Panc1 (cell line): ENCODE measurements at regions not wholly inside any gene's neighbourhood (a gene's known extent, or its start where the extent isn't known, plus 50 kb on each side); places are given as distances from the start of the nearest gene placed in this dataset.
A peak's percentile ranks its signal among the peaks of the same experiment; 100 is the strongest.

Source experiments
- ATAC-seq: fragments of 200-7000 bp; cut with Tn5 transposase; 2 replicates; pipeline ENCODE4 v1.9.1; 2020; ENCODE audit warnings: mild to moderate bottlenecking, moderate library complexity
- BruUV-seq: library from RNA; stranded (reverse); fragments of 400-500 nt; replicated peaks from 2 replicates; lab custom pipeline; 2021; lab: Mats Ljungman, UMichigan
- CTCF ChIA-PET: fragments of 300-600 bp; sonication (Branson Sonifier 250); formaldehyde crosslinking; loops from one replicate; lab custom pipeline; 2022; ENCODE audit warnings: antibody characterized with exemption; lab: Charles Lee
- POLR2A ChIA-PET: fragments of 300-600 bp; sonication (Branson Sonifier 250); formaldehyde crosslinking; loops from one replicate; lab custom pipeline; 2022; ENCODE audit warnings: antibody characterized with exemption; lab: Charles Lee
- DNase-seq: peaks from one replicate; pipeline ENCODE4 v3.0.0-alpha.2; 2010; ENCODE audit warnings: low read depth, low spot score
- H3K27ac ChIP-seq: 2 replicates; pipeline ENCODE4 v1.5.1; 2011; ENCODE audit warnings: mild to moderate bottlenecking, low read length, inconsistent platforms
- H3K27me3 ChIP-seq: fragments of 200-500 bp; sonication (Bioruptor generic); 2 replicates; pipeline ENCODE4 v1.6.0; 2014; ENCODE audit warnings: low read length, inconsistent platforms; ENCODE audit not compliant: control insufficient read depth, insufficient read depth
- H3K36me3 ChIP-seq: fragments of 200-500 bp; sonication (Bioruptor generic); 2 replicates; pipeline ENCODE4 v1.5.1; 2014; ENCODE audit warnings: inconsistent platforms, mild to moderate bottlenecking, low read length, moderate library complexity; ENCODE audit not compliant: control insufficient read depth, insufficient read depth
- H3K4me1 ChIP-seq: 2 replicates; pipeline ENCODE4 v1.5.1; 2011; ENCODE audit warnings: inconsistent platforms, mild to moderate bottlenecking, low read length, moderate library complexity; ENCODE audit not compliant: control insufficient read depth, insufficient read depth
- H3K4me3 ChIP-seq, 2 experiments: 2 replicates each; pipeline ENCODE4 v1.5.1; 2011 to 2012; ENCODE audit warnings: low read depth in 2 of 2, low read length in 2 of 2, mild to moderate bottlenecking in 2 of 2, inconsistent platforms in 1 of 2, moderate library complexity in 1 of 2
- H3K9me3 ChIP-seq: fragments of 200-500 bp; sonication (Bioruptor generic); 2 replicates; pipeline ENCODE4 v1.5.1; 2014; ENCODE audit warnings: low read depth, mild to moderate bottlenecking, inconsistent platforms, low read length, moderate library complexity; ENCODE audit not compliant: control insufficient read depth, insufficient read depth
- CTCF ChIP-seq: fragments of 450-650 bp; IDR thresholded peaks from 2 replicates; pipeline ENCODE4 v1.5.1; 2017; ENCODE audit warnings: mild to moderate bottlenecking
- POLR2AphosphoS5 ChIP-seq: IDR thresholded peaks from 2 replicates; pipeline ENCODE4 v1.6.1; 2012; ENCODE audit warnings: mild to moderate bottlenecking, low read depth, low read length, moderate library complexity
- REST ChIP-seq, 2 experiments: IDR thresholded peaks; 2 replicates each; pipeline ENCODE4 v1.6.1; 2011 to 2012; ENCODE audit warnings: low read depth in 2 of 2, control low read depth in 1 of 2, low read length in 1 of 2, mild to moderate bottlenecking in 1 of 2, moderate library complexity in 1 of 2; ENCODE audit not compliant: insufficient read depth in 1 of 2
- SIN3A ChIP-seq: IDR thresholded peaks from 2 replicates; pipeline ENCODE4 v1.6.1; 2012; ENCODE audit warnings: low read depth, mild to moderate bottlenecking, low read length, moderate library complexity, borderline replicate concordance; ENCODE audit not compliant: insufficient read depth
- TCF7L2 ChIP-seq: IDR thresholded peaks from 2 replicates; pipeline ENCODE4 v1.6.1; 2011; ENCODE audit warnings: mild to moderate bottlenecking, low read depth, low read length, inconsistent platforms
- in situ Hi-C: cut with HindIII; loops from 2 replicates; pipeline ENCODE4 v1.10.0; 2016; ENCODE audit warnings: low sequenced_read_pairs, low pct_unique_long_range_greater_than_20kb
- intact Hi-C: fragments of 100-400 bp; cut with micrococcal nuclease; formaldehyde crosslinking; loops from one replicate; pipeline ENCODE4 v1.10.0; 2022; ENCODE audit not compliant: unreplicated experiment

GRCh38 chr7:142606081-142606480, 143.2 kb upstream of the PRSS1 start:
- no peak for ATAC-seq
- H3K9me3 ChIP-seq, result no peaks in the 10 kb centered on the region
- H3K4me1 ChIP-seq, result no peaks in the 10 kb centered on the region; the same call in 1 of the 2 replicates
- H3K27ac ChIP-seq, result no peak overlapping the region
- DNase-seq, result no peak
- intact Hi-C loops (loop anchor here (10.0 kb wide), 1 partner anchor 179 kb away; no protein-coding TSS in a partner anchor), in situ Hi-C loops (no loop called here)
- BruUV-seq, result no TSS peak
- no peaks in the 10 kb centered on the region for H3K36me3 ChIP-seq
- H3K27me3 ChIP-seq, result 0 out of 2 replicates have a peak, but pooled peaks cover 11% of the 10 kb centered on the region
- CTCF ChIA-PET, result no interaction called here
- H3K4me3 ChIP-seq, result no peak overlapping the region
- TF ChIP-seq REST (IDR thresholded peaks at IDR 0.05; ENCODE audit: insufficient read depth in 1 of 2, low read depth in 2 of 2, low read length in 1 of 2), result no peak
- no peak for TF ChIP-seq SIN3A
- TF ChIP-seq POLR2AphosphoS5, result no peak
- TF ChIP-seq CTCF, result no peak
- TF ChIP-seq TCF7L2, result no peak
- POLR2A ChIA-PET, result no interaction called here

- Histone ChIP-seq H3K27ac (no peak overlapping the region), H3K27me3 (0 out of 2 replicates have a peak, but pooled peaks cover 7% of the 10 kb centered on the region), H3K36me3 (no peaks in the 10 kb centered on the region), H3K4me1 (no peaks in the 10 kb centered on the region; the same call in 1 of the 2 replicates), H3K9me3 (no peaks in the 10 kb centered on the region), H3K4me3 (no peak overlapping the region)
- ATAC-seq (no peak), DNase-seq (no peak)
- in situ Hi-C loops, result no loop called here
- POLR2A ChIA-PET, result interaction anchor here (0.7 kb wide), 1 partner anchor 1590 kb away, joined by 3 read pairs; no protein-coding TSS in a partner anchor
- CTCF ChIA-PET, result interaction anchor here (0.7 to 1.6 kb wide), 4 partner anchors 17 to 197 kb away, joined by 3 to 5 read pairs (median 4); no protein-coding TSS in a partner anchor
- intact Hi-C loops, result loop anchor here (5.0 to 10.0 kb wide), 2 partner anchors 180 to 398 kb away; no protein-coding TSS in a partner anchor
- no peak for TF ChIP-seq SIN3A
- TF ChIP-seq TCF7L2, result no peak
- no TSS peak for BruUV-seq
Measured at GRCh38 chr7:142604671-142605070, 144.6 kb upstream of the PRSS1 start.

GRCh38 chr7:142603870-142604448, 145.3 kb upstream of the PRSS1 start:
- no peak for ATAC-seq
- DNase-seq, result peak; percentile 64
- H3K27me3 ChIP-seq, result 0 out of 2 replicates have a peak, but pooled peaks cover 6% of the 10 kb centered on the region
- CTCF ChIA-PET, result interaction anchor here (0.7 to 1.6 kb wide), 7 partner anchors 16 to 197 kb away, joined by 3 to 9 read pairs (median 4); no protein-coding TSS in a partner anchor
- POLR2A ChIA-PET, result interaction anchor here (0.7 kb wide), 1 partner anchor 1590 kb away, joined by 3 read pairs; no protein-coding TSS in a partner anchor
- no peaks in the 10 kb centered on the region for H3K9me3 ChIP-seq
- H3K27ac ChIP-seq, result no peak overlapping the region
- no TSS peak for BruUV-seq
- H3K4me3 ChIP-seq, result no peak overlapping the region; a peak in 1 of 4 replicates
- intact Hi-C loops (loop anchor here (5.0 to 10.0 kb wide), 2 partner anchors 181 to 398 kb away; no protein-coding TSS in a partner anchor), in situ Hi-C loops (no loop called here)
- no peaks in the 10 kb centered on the region; the same call in 1 of the 2 replicates for H3K4me1 ChIP-seq
- no peak for TF ChIP-seq SIN3A
- TF ChIP-seq CTCF, result peak; percentile 80; the same call in 1 of the 2 replicates
- no peaks in the 10 kb centered on the region for H3K36me3 ChIP-seq
